ENCODE measurements at regions not wholly inside any gene's neighbourhood (a gene's known extent, or its start where the extent isn't known, plus 50 kb on each side); places are given as distances from the start of the nearest gene placed in this dataset.

GRCh38 chr5:99721506-99721905 is 792.7 kb upstream of the CHD1 start:
- TF ChIP-seq EP300 (IDR thresholded peaks at IDR 0.05) = no peak
- TF ChIP-seq POLR2A (IDR thresholded peaks at IDR 0.05) = no peak
- TF ChIP-seq, protein P1, sequence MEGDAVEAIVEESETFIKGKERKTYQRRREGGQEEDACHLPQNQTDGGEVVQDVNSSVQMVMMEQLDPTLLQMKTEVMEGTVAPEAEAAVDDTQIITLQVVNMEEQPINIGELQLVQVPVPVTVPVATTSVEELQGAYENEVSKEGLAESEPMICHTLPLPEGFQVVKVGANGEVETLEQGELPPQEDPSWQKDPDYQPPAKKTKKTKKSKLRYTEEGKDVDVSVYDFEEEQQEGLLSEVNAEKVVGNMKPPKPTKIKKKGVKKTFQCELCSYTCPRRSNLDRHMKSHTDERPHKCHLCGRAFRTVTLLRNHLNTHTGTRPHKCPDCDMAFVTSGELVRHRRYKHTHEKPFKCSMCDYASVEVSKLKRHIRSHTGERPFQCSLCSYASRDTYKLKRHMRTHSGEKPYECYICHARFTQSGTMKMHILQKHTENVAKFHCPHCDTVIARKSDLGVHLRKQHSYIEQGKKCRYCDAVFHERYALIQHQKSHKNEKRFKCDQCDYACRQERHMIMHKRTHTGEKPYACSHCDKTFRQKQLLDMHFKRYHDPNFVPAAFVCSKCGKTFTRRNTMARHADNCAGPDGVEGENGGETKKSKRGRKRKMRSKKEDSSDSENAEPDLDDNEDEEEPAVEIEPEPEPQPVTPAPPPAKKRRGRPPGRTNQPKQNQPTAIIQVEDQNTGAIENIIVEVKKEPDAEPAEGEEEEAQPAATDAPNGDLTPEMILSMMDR (IDR thresholded peaks at IDR 0.05) = no peak
- no peak for TF ChIP-seq POLR2AphosphoS5 (IDR thresholded peaks at IDR 0.05)
